ENCODE measurements at regions not wholly inside any gene's neighbourhood (a gene's known extent, or its start where the extent isn't known, plus 50 kb on each side); places are given as distances from the start of the nearest gene placed in this dataset.

DNA sequence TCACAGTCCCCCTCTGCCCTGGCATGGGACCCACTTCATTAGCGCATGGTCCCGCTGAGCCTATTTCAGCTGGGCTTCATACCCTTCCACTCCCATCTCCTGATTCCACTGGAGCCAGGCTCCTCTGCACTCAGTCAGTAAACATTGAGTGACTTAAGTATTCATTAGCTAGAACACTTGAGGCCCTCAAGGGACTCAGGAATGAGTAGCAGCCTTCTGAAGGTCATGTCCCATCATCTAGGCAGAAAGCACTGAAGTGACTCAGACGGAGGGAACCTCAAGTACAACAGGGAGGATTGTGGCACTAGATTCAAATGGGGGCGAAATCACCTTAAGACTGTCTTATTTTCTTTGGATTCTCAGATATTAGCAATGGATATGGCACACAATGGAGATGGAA is 186.6 kb upstream of the INHBA start:
- H3K4me1 ChIP-seq (ENCODE audit: control insufficient read depth in 2 of 2, insufficient read depth in 2 of 2, low read length in 2 of 2), result peaks cover 47 to 56% of the 10 kb centered on the region in 2 donors
- CTCF ChIA-PET, result interaction anchor here (0.6 to 3.3 kb wide), 6 partner anchors 11 to 1632 kb away, joined by 3 to 10 read pairs (median 4); no protein-coding TSS in a partner anchor
- ATAC-seq (ENCODE audit: low read depth), result no peak
- peak overlapping the region; percentile 19 for H3K9ac ChIP-seq (ENCODE audit: low read length)
- H3K36me3 ChIP-seq (replicated peaks in 1 of 2; ENCODE audit: control extremely low read depth in 1 of 2, control insufficient read depth in 1 of 2, extremely low read depth in 1 of 2, insufficient read depth in 2 of 2, low read length in 1 of 2), result no peaks in the 10 kb centered on the region
- peak overlapping the region; percentile 68 for H2AFZ ChIP-seq (ENCODE audit: insufficient read depth, low read depth, low read length, poor library complexity, severe bottlenecking)
- no peaks in the 10 kb centered on the region for H4K20me1 ChIP-seq (ENCODE audit: control insufficient read depth, insufficient read depth, low read length, poor library complexity, severe bottlenecking)
- H3K79me2 ChIP-seq (ENCODE audit: control insufficient read depth, insufficient read depth, low read length), result no peaks in the 10 kb centered on the region
- no peak for DNase-seq
- H3K27me3 ChIP-seq (replicated peaks in 1 of 4; ENCODE audit: control extremely low read depth in 1 of 4, control insufficient read depth in 3 of 4, insufficient read depth in 4 of 4, low read length in 3 of 4), result no peaks in the 10 kb centered on the region
- intact Hi-C loops (cut with micrococcal nuclease), result no loop called here
- WGBS (ENCODE audit: insufficient coverage), result 100% methylated on average over 3 of the region's 4 CpGs
- no peaks in the 10 kb centered on the region for H3K9me3 ChIP-seq (ENCODE audit: control extremely low read depth in 1 of 3, control insufficient read depth in 2 of 3, insufficient read depth in 1 of 3, low read length in 2 of 3)
- Mint-ChIP-seq H3K4me3 (peak overlapping the region; percentile 80), H3K4me1 (peaks cover 64% of the 10 kb centered on the region), H3K27me3 (no peaks in the 10 kb centered on the region), H3K27ac (peak overlapping the region; percentile 37), H3K9me3 (ENCODE audit: insufficient read depth) (no peaks in the 10 kb centered on the region)
- TF ChIP-seq, protein P1, sequence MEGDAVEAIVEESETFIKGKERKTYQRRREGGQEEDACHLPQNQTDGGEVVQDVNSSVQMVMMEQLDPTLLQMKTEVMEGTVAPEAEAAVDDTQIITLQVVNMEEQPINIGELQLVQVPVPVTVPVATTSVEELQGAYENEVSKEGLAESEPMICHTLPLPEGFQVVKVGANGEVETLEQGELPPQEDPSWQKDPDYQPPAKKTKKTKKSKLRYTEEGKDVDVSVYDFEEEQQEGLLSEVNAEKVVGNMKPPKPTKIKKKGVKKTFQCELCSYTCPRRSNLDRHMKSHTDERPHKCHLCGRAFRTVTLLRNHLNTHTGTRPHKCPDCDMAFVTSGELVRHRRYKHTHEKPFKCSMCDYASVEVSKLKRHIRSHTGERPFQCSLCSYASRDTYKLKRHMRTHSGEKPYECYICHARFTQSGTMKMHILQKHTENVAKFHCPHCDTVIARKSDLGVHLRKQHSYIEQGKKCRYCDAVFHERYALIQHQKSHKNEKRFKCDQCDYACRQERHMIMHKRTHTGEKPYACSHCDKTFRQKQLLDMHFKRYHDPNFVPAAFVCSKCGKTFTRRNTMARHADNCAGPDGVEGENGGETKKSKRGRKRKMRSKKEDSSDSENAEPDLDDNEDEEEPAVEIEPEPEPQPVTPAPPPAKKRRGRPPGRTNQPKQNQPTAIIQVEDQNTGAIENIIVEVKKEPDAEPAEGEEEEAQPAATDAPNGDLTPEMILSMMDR (IDR thresholded peaks at IDR 0.05), result no peak
- no peak for TF ChIP-seq EZH2 (IDR thresholded peaks at IDR 0.05; ENCODE audit: borderline replicate concordance, insufficient read depth, low read depth, low read length, poor library complexity, severe bottlenecking)
- H3K4me2 ChIP-seq (replicated peaks; ENCODE audit: low read depth, low read length, poor library complexity, severe bottlenecking), result peak overlapping the region; percentile 61
- POLR2A ChIA-PET, result no interaction called here
- H3K27ac ChIP-seq (ENCODE audit: low read length in 2 of 2), result peak overlapping the region; percentile 1 to 3
- H3K4me3 ChIP-seq (ENCODE audit: control extremely low read depth in 1 of 5, extremely low read depth in 1 of 5, insufficient read depth in 1 of 5, low read depth in 2 of 5, low read length in 4 of 5), result peak overlapping the region in 3 of 5 experiments; percentile 18 to 32 (median 21)

DNA sequence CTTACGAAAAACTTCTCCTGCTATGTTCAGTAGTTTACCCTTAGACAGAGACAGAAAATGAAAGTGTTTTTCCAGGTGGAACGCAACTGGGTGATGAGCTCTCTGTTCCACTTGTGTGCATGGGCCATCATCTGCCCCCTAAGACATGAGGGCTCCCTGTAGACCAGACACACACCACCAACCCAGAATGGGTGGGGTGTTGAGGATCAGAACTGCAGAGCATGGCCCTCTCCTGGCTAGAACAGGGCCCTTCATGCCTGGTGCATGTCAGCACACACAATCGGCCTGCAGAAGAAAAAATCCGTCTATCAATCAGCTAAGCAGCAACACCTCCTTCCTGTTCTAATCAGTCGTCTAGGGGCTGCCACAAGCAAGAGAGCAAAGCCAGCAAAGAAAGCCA is 186.2 kb upstream of the INHBA start:
- H3K36me3 ChIP-seq (replicated peaks in 1 of 2; ENCODE audit: control extremely low read depth in 1 of 2, control insufficient read depth in 1 of 2, extremely low read depth in 1 of 2, insufficient read depth in 2 of 2, low read length in 1 of 2), result no peaks in the 10 kb centered on the region
- H3K27ac ChIP-seq (ENCODE audit: low read length in 2 of 2), result peak overlapping the region; percentile 1 to 3
- H3K9me3 ChIP-seq (ENCODE audit: control extremely low read depth in 1 of 3, control insufficient read depth in 2 of 3, insufficient read depth in 1 of 3, low read length in 2 of 3), result no peaks in the 10 kb centered on the region
- peak overlapping the region; percentile 61 for H3K4me2 ChIP-seq (replicated peaks; ENCODE audit: low read depth, low read length, poor library complexity, severe bottlenecking)
- intact Hi-C loops (cut with micrococcal nuclease), result no loop called here
- no peak for TF ChIP-seq EZH2 (IDR thresholded peaks at IDR 0.05; ENCODE audit: borderline replicate concordance, insufficient read depth, low read depth, low read length, poor library complexity, severe bottlenecking)
- TF ChIP-seq, protein P1 (IDR thresholded peaks at IDR 0.05), result peak; percentile 16
- Mint-ChIP-seq H3K27me3 (no peaks in the 10 kb centered on the region), H3K27ac (peak overlapping the region; percentile 37), H3K9me3 (ENCODE audit: insufficient read depth) (no peaks in the 10 kb centered on the region), H3K4me3 (peak overlapping the region; percentile 80), H3K4me1 (peaks cover 68% of the 10 kb centered on the region)
- ChIA-PET CTCF (interaction anchor here (0.6 to 3.3 kb wide), 5 partner anchors 10 to 1632 kb away, joined by 3 to 10 read pairs (median 5); no protein-coding TSS in a partner anchor), POLR2A (no interaction called here)
- DNase-seq (peak; percentile 74), ATAC-seq (ENCODE audit: low read depth) (peak; percentile 65)
- peak overlapping the region; percentile 68 for H2AFZ ChIP-seq (ENCODE audit: insufficient read depth, low read depth, low read length, poor library complexity, severe bottlenecking)
- WGBS (ENCODE audit: insufficient coverage), result 17% methylated on average over 3 of the region's 5 CpGs
- peak overlapping the region; percentile 19 for H3K9ac ChIP-seq (ENCODE audit: low read length)
- no peaks in the 10 kb centered on the region for H3K27me3 ChIP-seq (replicated peaks in 1 of 4; ENCODE audit: control extremely low read depth in 1 of 4, control insufficient read depth in 3 of 4, insufficient read depth in 4 of 4, low read length in 3 of 4)
- peak overlapping the region in 4 of 5 experiments; percentile 4 to 32 (median 20) for H3K4me3 ChIP-seq (ENCODE audit: control extremely low read depth in 1 of 5, extremely low read depth in 1 of 5, insufficient read depth in 1 of 5, low read depth in 2 of 5, low read length in 4 of 5)
- peaks cover 50 to 60% of the 10 kb centered on the region in 2 donors for H3K4me1 ChIP-seq (ENCODE audit: control insufficient read depth in 2 of 2, insufficient read depth in 2 of 2, low read length in 2 of 2)
- no peaks in the 10 kb centered on the region for H3K79me2 ChIP-seq (ENCODE audit: control insufficient read depth, insufficient read depth, low read length)
- no peaks in the 10 kb centered on the region for H4K20me1 ChIP-seq (ENCODE audit: control insufficient read depth, insufficient read depth, low read length, poor library complexity, severe bottlenecking)
